ENCODE measurements at regions not wholly inside any gene's neighbourhood (a gene's known extent, or its start where the extent isn't known, plus 50 kb on each side); places are given as distances from the start of the nearest gene placed in this dataset.
"Not testable (repeated sequence)": the region's sequence is repeated elsewhere in the genome, so short reads cannot be mapped to it uniquely, and the experiment has no call there.

- DNase-seq (ENCODE audit: low spot score), result no peak
Measured at GRCh38 chr14:22152161-22152870, 436.7 kb downstream of the DAD1 start.

GRCh38 chr14:22151121-22151520 is 437.9 kb downstream of the DAD1 start:
- DNase-seq (ENCODE audit: low spot score), result no peak

- no peak for DNase-seq (ENCODE audit: low spot score)
Measured at GRCh38 chr14:22149058-22149457, 440.0 kb downstream of the DAD1 start.

GRCh38 chr14:22147716-22148115 is 441.3 kb downstream of the DAD1 start:
- no peak for DNase-seq (ENCODE audit: low spot score)

GRCh38 chr14:22143363-22143762 is 445.7 kb downstream of the DAD1 start:
- no peak for DNase-seq (ENCODE audit: low spot score)

- no peak for DNase-seq (ENCODE audit: low spot score)
Measured at GRCh38 chr14:22140633-22141032, 448.4 kb downstream of the DAD1 start.

- DNase-seq (ENCODE audit: low spot score), result peak; percentile 24
Measured at GRCh38 chr14:22131749-22132476, 457.1 kb downstream of the DAD1 start.

GRCh38 chr14:22124073-22124613 is 450.5 kb upstream of the OR4E1 start:
- DNase-seq (ENCODE audit: low spot score), result no peak

- no peak for DNase-seq (ENCODE audit: low spot score)
Measured at GRCh38 chr14:22122829-22123560, 449.4 kb upstream of the OR4E1 start.

- no peak for DNase-seq (ENCODE audit: low spot score)
Measured at GRCh38 chr14:22122227-22122818, 448.7 kb upstream of the OR4E1 start.

GRCh38 chr14:22118899-22119477 is 445.4 kb upstream of the OR4E1 start:
- DNase-seq (ENCODE audit: low spot score), result no peak

GRCh38 chr14:22113401-22113800 is 439.8 kb upstream of the OR4E1 start:
- DNase-seq (ENCODE audit: low spot score), result no peak

- no peak for DNase-seq (ENCODE audit: low spot score)
Measured at GRCh38 chr14:22112004-22112403, 438.4 kb upstream of the OR4E1 start.

GRCh38 chr14:22107753-22108152 is 434.1 kb upstream of the OR4E1 start:
- DNase-seq (ENCODE audit: low spot score), result no peak

- DNase-seq (ENCODE audit: low spot score), result no peak
Measured at GRCh38 chr14:22106700-22107697, 433.4 kb upstream of the OR4E1 start.

GRCh38 chr14:22105624-22106006 is 432.0 kb upstream of the OR4E1 start:
- DNase-seq (ENCODE audit: low spot score), result no peak

- DNase-seq (ENCODE audit: low spot score), result no peak
Measured at GRCh38 chr14:22105006-22105623, 431.5 kb upstream of the OR4E1 start.

GRCh38 chr14:22100764-22101120 is 427.1 kb upstream of the OR4E1 start:
- not testable (repeated sequence) for DNase-seq (ENCODE audit: low spot score)

GRCh38 chr14:22099942-22100763 is 426.5 kb upstream of the OR4E1 start:
- no peak for DNase-seq (ENCODE audit: low spot score)

Measured in hematopoietic multipotent progenitor cell treated with erythropoietin and hydrocortisone succinate and interleukin-3 and kit ligand, for 17 days (in vitro differentiated cells).